ENCODE measurements at regions not wholly inside any gene's neighbourhood (a gene's known extent, or its start where the extent isn't known, plus 50 kb on each side); places are given as distances from the start of the nearest gene placed in this dataset.
A peak's percentile ranks its signal among the peaks of the same experiment; 100 is the strongest.

DNA sequence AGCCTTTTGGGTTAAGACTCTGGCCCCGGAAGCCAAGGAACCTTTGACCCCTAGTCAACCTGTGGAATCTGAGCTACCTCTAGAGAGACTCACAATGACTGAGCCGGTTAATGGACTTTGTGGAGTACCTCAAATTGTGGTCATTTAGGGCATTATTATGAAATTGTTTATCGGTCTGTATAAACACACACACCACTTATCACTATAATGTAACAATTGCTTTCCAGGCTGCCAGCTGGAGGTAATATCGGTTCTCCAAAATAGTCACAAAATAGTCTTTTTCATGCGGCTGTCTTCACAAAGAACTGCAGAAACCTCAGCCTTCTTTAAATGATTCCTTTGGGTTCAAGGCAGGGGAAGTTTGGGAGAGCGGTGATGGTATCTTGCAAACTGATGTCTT is 144.2 kb downstream of the DACT1 start:
- no peak for DNase-seq

DNA sequence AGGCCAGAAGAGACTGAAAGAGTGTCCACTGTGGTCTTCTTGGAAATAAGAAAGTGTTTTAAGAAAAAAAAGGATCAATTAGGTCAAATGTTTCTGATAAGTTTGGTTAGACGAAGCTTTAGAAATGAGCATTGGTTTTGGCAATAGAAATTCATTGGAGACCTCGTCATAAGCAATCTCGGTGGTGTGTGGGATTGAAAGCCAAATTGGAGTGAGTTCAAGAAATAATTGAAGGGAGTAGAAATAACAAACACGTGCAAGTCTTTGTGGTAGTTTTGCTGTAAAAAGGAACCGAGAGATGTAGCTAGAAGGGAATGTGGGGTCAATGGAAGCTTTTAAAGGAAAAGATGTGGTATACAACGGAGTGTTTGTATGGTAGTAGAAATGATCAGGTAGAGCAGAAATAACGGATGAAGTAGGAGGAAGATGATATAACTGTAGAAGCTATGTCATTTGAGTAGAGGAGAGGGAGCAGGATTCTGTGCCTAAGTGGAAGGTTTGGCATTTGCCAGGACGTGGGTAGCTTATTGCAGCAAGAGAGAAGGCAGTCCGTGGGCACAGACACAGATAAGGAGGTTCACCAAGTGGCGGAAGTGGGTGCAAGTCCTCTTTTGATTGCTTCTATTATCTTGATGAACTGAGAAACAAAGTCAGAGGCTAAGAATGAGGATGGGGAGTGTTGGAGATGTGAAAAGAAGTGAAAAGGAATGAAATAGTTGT is 146.2 kb downstream of the DACT1 start:
- DNase-seq, result no peak

DNA sequence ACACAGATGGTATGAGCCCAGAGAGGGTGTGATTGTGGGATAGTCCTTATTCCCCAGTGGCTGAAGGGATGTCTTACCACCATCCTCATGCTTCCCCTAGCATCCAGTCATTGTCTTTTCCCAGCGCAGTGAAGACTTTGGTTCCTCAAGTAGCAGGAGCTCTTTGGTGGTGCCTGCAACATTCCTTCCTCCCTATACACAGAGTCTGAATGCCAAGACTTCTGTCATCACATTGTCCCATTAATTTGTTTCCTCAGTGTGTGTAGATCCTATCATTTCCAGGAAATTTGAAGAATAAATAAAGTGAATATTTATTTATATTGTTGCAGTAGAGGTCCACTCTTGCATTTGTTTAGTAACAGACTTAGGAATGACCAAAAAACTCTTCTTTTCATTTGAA is 147.2 kb downstream of the DACT1 start:
- no peak for DNase-seq

DNA sequence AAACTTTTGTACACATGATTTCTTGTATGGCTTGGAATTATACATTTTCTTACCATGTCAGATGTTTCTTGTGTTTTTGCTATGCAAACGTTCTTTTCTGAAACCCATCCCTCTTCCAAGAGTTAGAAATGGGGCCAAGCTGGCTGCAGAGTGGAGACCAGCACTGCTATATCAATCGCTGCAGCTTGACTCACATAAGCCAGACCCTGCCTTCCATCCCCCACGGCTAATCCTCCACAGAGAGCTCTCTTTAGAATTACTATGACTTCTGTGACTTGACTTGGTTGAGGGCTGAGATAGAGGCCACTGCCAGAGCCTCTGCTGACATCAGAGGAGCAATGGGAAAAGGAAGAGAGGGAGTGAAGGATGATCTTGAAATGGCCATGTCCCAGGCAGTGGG is 147.9 kb downstream of the DACT1 start:
- no peak for DNase-seq

DNA sequence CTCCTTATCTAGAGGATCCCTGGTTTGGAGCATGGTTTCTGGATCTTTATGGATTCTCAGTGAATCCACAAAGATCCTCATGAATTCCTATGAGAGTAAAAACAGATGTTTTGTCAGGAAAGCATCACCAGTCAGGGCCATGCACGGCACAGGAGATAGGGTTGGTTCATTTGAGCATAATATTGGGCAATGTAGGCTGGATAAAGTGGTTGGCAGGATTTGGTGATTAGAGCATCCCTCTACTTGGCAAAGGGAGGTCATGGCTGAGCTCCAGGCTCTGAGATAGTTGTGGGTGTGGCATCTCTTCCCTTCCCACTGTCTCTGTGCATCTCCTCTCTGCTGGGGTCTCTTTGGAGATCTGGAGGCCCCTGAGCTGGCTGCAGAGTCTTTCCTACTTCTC is 149.8 kb downstream of the DACT1 start:
- no peak for DNase-seq

GRCh38 chr14:58788655-58789503 is 151.1 kb downstream of the DACT1 start:
- DNase-seq, result peak in 2 of 51 donors; percentile 3 to 8

GRCh38 chr14:58789736-58790135 is 152.0 kb downstream of the DACT1 start:
- DNase-seq, result no peak

- DNase-seq, result no peak
Measured at GRCh38 chr14:58792416-58792815, 154.7 kb downstream of the DACT1 start.

DNA sequence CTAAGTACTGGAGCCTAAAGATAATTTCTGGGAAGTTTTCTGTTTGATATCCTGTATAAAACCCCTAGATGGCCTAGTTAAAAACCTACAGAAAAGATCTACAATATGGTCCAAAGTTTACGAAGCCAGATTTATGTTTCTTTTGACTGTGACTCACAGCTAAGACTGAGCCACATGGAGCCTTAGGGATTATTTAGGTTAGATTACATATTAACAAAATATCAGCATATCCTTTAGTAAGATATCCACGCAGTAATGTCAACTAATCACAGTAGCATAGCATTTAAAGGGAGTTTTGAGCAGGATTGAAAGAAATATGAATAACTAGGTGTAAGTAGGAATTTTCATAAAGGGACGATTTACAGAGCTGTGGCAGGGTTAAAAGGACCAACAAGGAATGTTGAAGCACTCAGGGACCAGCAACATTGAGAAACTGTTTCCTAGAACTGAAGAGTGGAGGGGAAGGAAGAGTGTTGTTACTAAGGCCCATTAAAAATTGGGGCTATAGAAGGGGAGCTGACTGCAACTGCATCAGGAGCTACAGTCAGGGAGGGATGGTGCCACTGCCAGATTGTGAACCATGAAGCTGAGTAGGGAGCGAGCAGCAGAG is 155.5 kb downstream of the DACT1 start:
- no peak for DNase-seq

DNA sequence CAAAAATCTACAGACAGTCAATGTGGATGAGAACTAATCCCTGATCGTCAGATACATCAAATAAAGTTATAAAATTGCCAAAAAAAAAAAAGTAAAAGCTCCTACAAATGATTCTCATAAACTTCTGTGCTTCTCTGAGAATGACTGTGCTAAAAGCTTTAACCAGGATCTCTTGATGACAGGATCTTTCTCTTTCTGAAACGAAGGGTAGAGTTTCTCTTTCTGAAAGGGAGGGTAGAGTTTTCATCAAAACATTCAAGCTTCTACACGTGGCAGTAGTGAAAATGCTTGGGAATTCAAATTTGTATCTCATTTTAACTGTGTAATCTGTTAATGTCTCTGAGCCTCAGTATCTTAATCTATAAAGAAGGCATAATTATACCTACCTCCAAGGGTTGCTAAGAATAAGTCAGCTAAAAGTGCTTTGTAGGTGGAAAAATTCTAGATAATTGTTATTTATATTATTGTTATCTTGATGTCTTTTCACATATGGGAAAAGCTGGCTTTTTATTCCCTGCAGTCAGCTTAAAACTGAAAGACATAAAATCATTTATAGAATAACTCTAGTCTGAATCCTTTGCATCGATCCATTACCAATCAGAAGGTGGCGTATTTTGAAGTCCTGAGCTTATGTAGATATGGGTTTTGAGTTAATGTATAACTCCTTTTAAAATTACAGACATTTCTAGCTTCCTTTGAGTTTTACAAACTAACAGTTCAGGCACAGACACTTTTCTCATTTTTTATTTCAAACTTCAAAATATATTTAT is 157.4 kb downstream of the DACT1 start:
- no peak for DNase-seq

GRCh38 chr14:58796242-58797009 is 158.7 kb downstream of the DACT1 start:
- DNase-seq, result no peak

- DNase-seq, result no peak
Measured at GRCh38 chr14:58797010-58797429, 159.3 kb downstream of the DACT1 start.

DNA sequence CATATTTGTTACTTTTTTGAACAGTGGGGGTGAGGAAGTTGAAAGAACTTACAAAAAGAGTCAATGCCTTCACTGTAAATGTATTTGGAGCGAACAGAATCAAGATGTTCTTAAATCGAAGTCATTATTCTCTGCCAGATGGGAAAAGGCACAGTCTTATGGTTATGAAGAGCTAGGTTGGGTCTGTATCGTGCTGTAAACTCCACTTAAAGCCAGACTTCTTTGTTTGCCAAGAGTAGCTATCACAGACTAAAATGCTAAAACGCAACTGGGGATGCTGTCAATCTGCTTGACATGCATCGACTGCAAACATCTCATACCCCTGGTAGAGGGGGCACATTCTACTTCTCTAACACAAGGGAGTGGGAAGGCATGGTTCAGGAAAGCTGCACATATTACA is 160.4 kb downstream of the DACT1 start:
- DNase-seq, result no peak

GRCh38 chr14:58801086-58801485 is 163.3 kb downstream of the DACT1 start:
- no peak for DNase-seq

GRCh38 chr14:58805057-58805456 is 167.3 kb downstream of the DACT1 start:
- no peak for DNase-seq

GRCh38 chr14:58805605-58806409 is 168.0 kb downstream of the DACT1 start:
- no peak for DNase-seq

DNA sequence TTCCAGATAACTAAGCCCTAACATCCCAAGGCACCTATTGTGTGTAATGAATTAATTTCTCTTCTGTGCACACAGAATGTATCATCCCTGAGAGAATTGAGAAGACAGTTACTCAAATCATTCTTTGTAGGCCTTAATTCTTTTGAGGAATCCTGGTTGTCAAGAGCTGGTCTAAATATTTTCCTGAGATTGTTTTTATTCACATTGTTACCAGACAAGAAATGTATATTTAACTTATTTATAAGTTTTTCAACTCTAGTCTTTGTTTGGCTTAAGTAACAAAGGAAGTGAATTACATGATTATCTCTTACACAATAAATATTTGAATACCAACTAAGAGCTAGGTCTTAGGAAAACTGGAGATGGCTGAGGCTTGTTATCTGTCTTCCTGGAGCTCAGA is 169.4 kb downstream of the DACT1 start:
- no peak for DNase-seq

- peak in 9 of 51 donors; percentile 3 to 46 (median 24) for DNase-seq
Measured at GRCh38 chr14:58808828-58809227, 171.1 kb downstream of the DACT1 start.

- DNase-seq, result no peak
Measured at GRCh38 chr14:58809520-58809919, 171.8 kb downstream of the DACT1 start.

All from hypothalamus (tissue), 51 donors.